RWPE2 (cell line): ENCODE measurements at regions not wholly inside any gene's neighbourhood (a gene's known extent, or its start where the extent isn't known, plus 50 kb on each side); places are given as distances from the start of the nearest gene placed in this dataset.
"Not testable (repeated sequence)": the region's sequence is repeated elsewhere in the genome, so short reads cannot be mapped to it uniquely, and the experiment has no call there.

Experiments used
- ATAC-seq: fragments of 200-7000 bp; cut with Tn5 transposase; 3 replicates; pipeline ENCODE4 v1.9.1; 2021; ENCODE audit warnings: low read depth
- DNase-seq: peaks from one replicate; pipeline ENCODE4 v3.0.0-alpha.2; 2020; ENCODE audit warnings: low spot score
- H3K27ac ChIP-seq: fragments of 450-650 bp; 2 replicates; pipeline ENCODE4 v1.5.1; 2017; ENCODE audit warnings: mild to moderate bottlenecking; ENCODE audit not compliant: poor library complexity, severe bottlenecking
- H3K27me3 ChIP-seq: fragments of 250-450 bp; sonication (Bioruptor Pico); 2 replicates; pipeline ENCODE4 v1.5.1; 2021; ENCODE audit warnings: mild to moderate bottlenecking, moderate library complexity; ENCODE audit not compliant: insufficient read depth, poor library complexity, severe bottlenecking
- H3K36me3 ChIP-seq: fragments of 250-450 bp; sonication (Bioruptor Pico); 2 replicates; pipeline ENCODE4 v1.5.1; 2020; ENCODE audit warnings: low read depth, mild to moderate bottlenecking, moderate library complexity
- H3K4me1 ChIP-seq: fragments of 250-450 bp; sonication (Bioruptor Pico); 2 replicates; pipeline ENCODE4 v1.5.1; 2021; ENCODE audit warnings: mild to moderate bottlenecking, moderate library complexity; ENCODE audit not compliant: insufficient read depth, poor library complexity, severe bottlenecking
- H3K4me3 ChIP-seq: fragments of 250-450 bp; sonication (Bioruptor Pico); 2 replicates; pipeline ENCODE4 v1.5.1; 2021; ENCODE audit warnings: mild to moderate bottlenecking, moderate library complexity; ENCODE audit not compliant: severe bottlenecking
- H3K9me3 ChIP-seq: fragments of 250-450 bp; sonication (Bioruptor Pico); 2 replicates; pipeline ENCODE4 v1.5.1; 2021; ENCODE audit warnings: mild to moderate bottlenecking, moderate library complexity; ENCODE audit not compliant: severe bottlenecking
- TF ChIP-seq, protein P1 (sequence below): fragments of 450-650 bp; IDR thresholded peaks from one replicate; pipeline ENCODE4 v1.5.1; 2017; ENCODE audit warnings: mild to moderate bottlenecking, moderate library complexity; ENCODE audit not compliant: poor library complexity, severe bottlenecking

DNA sequence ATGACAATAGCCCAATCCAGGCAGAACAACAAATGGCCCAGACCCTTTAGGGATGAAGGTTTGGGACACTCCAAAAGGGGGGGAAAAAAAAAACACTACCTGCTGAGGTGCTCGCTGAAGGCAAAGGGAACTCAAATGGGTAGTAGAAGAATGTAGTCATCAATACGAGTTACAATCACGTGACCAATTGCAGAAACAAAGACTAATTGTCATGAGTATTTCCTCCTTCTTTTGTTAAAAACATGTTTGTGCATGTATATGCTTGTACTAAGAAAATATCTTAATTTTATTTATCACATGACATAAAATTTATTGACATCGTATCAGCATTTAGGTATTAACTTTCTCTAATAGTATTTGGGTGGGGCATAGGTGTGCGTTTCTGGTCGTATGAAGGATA is 743.5 kb downstream of the DNAH5 start:
- no peaks in the 10 kb centered on the region for H3K9me3 ChIP-seq
- H3K4me3 ChIP-seq = no peak overlapping the region
- no peaks in the 10 kb centered on the region for H3K27me3 ChIP-seq
- no peaks in the 10 kb centered on the region for H3K4me1 ChIP-seq
- no peak overlapping the region for H3K27ac ChIP-seq
- TF ChIP-seq, protein P1, sequence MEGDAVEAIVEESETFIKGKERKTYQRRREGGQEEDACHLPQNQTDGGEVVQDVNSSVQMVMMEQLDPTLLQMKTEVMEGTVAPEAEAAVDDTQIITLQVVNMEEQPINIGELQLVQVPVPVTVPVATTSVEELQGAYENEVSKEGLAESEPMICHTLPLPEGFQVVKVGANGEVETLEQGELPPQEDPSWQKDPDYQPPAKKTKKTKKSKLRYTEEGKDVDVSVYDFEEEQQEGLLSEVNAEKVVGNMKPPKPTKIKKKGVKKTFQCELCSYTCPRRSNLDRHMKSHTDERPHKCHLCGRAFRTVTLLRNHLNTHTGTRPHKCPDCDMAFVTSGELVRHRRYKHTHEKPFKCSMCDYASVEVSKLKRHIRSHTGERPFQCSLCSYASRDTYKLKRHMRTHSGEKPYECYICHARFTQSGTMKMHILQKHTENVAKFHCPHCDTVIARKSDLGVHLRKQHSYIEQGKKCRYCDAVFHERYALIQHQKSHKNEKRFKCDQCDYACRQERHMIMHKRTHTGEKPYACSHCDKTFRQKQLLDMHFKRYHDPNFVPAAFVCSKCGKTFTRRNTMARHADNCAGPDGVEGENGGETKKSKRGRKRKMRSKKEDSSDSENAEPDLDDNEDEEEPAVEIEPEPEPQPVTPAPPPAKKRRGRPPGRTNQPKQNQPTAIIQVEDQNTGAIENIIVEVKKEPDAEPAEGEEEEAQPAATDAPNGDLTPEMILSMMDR = no peak
- DNase-seq (no peak), ATAC-seq (no peak)
- H3K36me3 ChIP-seq = no peaks in the 10 kb centered on the region

DNA sequence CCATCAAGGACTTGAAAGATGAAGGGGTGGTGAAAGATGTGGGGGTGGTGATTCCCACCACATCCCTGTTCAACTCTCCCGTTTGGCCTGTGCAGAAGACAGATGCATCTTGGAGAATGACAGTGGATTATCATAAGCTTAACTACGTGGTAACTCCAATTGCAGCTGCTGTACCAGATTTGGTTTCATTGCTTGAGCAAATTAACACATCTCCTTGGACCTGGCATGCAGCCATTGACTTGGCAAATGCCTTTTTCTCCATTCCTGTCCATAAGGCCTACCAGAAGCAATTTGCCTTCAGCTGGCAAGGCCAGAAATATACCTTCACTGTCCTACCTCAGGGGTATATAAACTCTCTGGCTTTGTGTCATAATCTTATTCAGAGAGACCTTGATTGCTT is 746.3 kb downstream of the DNAH5 start:
- H3K9me3 ChIP-seq, DNase-seq, H3K36me3 ChIP-seq, H3K27me3 ChIP-seq, H3K27ac ChIP-seq, H3K4me1 ChIP-seq, ATAC-seq, H3K4me3 ChIP-seq: not testable (repeated sequence)

DNA sequence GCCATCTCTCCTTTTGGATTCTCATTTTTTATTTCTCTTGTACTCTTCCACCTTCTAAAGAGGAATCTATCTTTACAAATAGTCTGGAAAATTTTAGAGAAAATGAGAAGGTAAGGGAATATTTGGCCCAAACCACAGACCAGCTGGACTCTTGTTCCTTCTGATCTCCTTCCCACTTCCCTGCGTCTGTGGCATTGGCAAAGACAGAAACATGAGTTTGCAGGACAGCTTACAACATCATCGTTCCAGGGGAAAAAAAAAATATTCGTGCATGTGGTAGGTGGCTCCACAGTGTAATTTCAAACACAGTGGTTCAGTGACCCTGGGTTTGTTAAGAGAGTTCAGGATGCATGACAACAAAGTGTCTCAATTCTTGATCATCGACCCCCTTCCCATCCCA is 755.0 kb downstream of the DNAH5 start:
- DNase-seq (no peak), ATAC-seq (no peak)
- H3K27ac ChIP-seq = no peak overlapping the region
- H3K36me3 ChIP-seq = no peaks in the 10 kb centered on the region
- no peaks in the 10 kb centered on the region for H3K27me3 ChIP-seq
- H3K4me3 ChIP-seq = no peak overlapping the region
- H3K4me1 ChIP-seq = no peaks in the 10 kb centered on the region
- H3K9me3 ChIP-seq = no peaks in the 10 kb centered on the region
- TF ChIP-seq, protein P1 = no peak

DNA sequence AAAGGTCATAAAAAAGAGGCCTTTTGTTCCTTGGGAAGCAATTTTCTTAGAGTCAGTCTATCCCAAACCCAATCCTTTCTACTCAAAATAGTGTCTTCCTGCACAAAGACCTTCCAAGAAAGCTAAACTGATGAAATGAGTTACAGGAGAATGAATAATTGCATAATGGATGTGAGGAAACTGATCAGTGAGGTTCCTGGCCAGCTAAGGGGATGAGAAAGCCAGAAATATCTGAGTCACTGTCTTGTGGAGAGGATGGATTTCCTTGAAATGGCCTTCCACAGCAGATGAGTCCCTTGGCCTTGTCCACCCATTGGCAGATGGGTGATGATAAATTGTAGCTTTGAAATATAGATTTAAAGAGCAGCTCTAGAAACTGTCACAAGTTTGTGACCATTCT is 756.1 kb downstream of the DNAH5 start:
- H3K9me3 ChIP-seq = no peaks in the 10 kb centered on the region
- TF ChIP-seq, protein P1 = no peak
- H3K4me1 ChIP-seq = no peaks in the 10 kb centered on the region
- DNase-seq = no peak
- H3K4me3 ChIP-seq = no peak overlapping the region
- H3K27ac ChIP-seq = no peak overlapping the region
- peak; percentile 35; the same call in 1 of the 3 replicates for ATAC-seq
- no peaks in the 10 kb centered on the region for H3K36me3 ChIP-seq
- no peaks in the 10 kb centered on the region for H3K27me3 ChIP-seq

DNA sequence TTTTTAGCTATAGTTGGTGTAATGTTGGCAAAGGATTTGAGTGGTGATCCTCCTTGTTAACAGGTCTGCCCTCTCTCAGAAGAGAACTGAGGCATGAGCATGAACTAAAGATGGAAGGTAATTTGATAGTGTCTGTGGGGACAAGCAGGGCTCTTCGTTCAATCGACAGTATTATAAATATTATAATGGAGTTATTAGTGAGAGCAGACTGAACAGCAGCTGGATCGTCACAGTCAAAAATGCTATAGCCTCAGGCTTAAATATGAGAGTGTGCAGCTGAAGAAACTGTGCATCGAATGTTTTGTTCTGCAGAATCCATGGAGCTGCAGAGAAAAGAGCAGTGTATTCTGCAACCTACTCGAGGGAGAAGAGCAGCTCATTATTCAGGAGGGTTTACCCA is 757.3 kb downstream of the DNAH5 start:
- no peak overlapping the region for H3K27ac ChIP-seq
- H3K27me3 ChIP-seq = no peaks in the 10 kb centered on the region
- ATAC-seq (no peak), DNase-seq (no peak)
- TF ChIP-seq, protein P1 = no peak
- no peaks in the 10 kb centered on the region for H3K9me3 ChIP-seq
- no peaks in the 10 kb centered on the region for H3K36me3 ChIP-seq
- H3K4me3 ChIP-seq = no peak overlapping the region
- no peaks in the 10 kb centered on the region for H3K4me1 ChIP-seq
